GM19043 (cell line): ENCODE measurements at regions not wholly inside any gene's neighbourhood (a gene's known extent, or its start where the extent isn't known, plus 50 kb on each side); places are given as distances from the start of the nearest gene placed in this dataset.

Experiments
- ATAC-seq: cut with Tn5 transposase; IDR thresholded peaks from one replicate; pipeline ENCODE4 v1.9.1; 2021; ENCODE audit warnings: low read depth; ENCODE audit not compliant: unreplicated experiment

DNA sequence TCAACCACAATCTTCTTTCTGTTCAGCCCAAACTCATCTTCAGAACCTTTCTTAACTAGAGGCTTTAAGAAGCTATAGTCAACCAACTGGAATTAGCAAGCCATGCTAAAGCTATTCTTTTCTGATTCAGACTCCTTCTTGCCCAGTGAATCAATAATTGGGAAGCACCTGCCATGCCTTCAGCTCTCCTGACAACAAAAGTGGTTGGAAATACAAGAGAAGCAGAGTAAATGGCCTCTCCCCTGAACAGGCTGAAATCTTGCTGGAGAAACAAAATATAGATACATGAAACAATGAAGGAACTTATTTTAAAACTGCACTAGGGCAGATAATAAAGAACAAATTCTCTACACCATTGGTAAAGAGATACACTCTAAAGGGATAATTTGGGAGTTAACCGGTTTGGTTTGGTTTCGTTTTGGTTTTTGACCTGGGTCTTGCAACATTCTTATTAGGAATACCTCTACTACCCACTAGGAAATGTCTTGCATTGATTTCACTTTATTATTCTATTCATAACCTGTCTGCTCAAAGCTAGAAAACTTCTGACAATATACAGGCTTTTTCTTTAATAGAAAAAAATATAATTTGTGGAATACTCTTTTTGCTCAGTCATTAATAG, 173.6 kb upstream of the DYNLRB2 start:
- ATAC-seq, result no peak

DNA sequence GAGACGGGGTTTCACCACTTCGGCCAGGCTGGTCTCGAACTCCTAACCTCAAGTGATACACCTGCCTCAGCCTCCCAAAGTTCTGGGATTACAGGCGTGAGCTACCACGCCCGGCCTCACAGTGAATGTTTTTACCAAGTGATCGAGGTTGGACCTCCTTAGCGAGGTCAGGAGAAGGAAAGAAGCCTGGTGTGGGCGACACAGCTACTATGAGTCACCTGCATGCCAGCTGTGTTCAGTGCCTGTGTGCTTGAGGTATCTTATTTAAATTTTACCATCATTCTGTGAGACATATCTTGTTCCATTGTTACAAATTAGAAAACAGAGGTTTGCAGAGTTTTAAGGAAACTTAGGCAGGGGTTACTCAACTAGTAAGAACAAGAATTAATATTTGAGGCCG, 174.8 kb upstream of the DYNLRB2 start:
- ATAC-seq, result no peak

DNA sequence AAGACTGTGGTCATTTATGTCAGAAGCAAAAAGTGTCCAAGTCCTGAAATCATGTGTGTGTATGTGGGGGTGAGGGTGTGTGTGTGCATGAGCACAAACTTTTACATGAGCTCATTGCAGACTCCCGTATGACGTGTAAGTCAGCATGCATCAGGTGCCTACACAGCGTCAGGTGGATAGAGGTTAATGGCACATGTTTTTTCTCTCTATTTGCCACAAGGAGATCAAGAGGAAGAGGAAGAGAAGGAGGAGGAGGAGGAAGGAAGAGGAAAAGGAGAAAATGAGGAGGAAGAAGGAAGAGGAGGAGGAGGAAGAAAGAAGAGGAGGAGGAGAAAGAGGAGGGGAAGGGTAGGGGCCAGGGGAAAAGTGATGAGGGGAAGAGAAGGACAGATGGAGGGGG, 178.0 kb upstream of the DYNLRB2 start:
- ATAC-seq, result no peak

DNA sequence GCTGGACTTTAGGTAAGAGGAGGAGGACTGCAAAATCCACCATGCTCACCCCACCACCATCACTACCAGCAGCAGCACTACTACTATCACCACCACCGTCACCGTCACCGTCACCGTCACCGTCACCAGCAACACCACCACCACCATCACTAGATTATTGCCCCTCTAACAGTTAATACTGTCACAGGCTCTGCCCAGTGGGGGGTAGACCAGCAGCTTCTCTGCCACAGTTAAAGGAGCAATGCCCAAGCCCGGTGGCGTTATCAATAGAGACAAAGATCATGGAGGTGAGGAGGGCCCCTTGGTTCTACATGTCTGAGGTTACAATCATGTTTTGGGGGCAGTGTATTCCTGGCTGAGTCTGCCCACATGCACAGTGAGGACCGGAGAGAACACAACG, 184.4 kb upstream of the DYNLRB2 start:
- ATAC-seq, result no peak

DNA sequence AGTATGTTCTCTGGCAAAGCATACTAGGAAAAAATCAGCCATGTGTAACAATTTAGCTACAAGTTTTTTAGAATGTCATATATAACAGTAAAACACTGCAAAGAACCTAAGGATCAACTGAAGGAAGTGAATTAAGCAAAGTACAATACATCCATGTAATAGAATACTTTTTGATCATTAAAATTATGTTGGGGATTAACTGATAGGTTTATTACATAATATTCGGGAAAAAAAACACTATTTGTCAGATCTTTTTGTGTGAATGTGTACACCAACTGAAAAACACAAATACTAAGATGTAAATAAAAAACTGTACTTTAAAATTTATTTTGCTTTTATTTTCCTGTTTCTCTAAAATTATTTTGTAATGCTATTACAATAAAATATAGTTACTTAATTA, 185.5 kb upstream of the DYNLRB2 start:
- no peak for ATAC-seq

DNA sequence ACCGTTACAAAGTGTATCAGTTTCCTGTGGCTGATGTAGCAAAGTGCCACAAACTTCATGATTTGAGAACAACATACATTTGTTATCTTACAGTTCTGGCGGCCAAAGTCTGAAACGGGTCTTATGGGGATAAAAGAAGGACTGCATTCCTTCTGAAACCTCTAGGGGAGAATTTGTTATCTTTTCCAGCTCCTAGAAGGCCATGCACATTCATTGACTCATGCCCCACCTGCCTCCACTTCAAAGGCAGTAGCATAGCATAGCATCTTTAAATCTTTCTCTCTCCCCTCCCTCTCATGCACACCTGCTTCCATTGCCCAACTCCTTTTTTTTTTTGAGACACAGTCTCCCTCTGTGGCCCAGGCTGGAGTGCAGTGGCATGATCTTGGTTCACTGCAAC, 190.7 kb upstream of the DYNLRB2 start:
- no peak for ATAC-seq

DNA sequence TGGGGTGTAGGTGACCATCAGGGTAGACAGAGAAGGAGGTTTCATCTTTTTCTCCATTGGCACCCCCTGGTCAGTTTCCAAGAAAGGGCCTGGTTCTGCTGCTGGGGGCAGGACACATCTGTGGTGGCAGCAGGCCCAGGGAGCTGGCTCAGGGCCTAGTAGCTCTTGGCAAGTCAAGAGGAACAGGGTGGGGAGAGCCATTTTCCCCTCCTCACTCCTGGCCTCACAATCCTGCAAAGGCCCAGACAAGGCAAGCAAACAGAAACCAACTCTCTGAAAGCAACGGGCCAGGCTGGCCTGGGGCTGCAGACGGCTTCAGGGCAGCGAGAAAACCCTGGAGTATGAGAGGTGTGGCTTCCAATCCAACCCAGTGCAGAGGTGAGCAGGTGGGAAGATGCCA, 192.9 kb upstream of the DYNLRB2 start:
- ATAC-seq, result no peak

DNA sequence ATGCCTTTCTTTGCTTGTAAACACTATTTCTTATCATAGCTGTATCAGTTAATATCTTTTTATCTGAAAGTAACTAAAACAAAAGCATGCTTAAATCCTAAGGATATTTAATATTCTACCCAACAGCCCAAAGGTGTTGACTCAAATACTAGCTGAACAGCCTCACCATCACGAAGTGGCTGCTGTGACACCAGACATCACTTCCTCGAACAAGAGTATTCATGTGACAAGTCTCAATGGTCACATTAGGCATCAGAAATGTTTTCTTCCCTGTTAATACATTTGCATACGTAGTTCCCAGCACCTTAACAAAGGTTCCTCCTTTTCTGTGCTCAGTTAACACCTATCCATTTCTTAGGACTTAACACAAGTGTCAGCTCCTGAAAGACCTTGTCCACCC, 193.8 kb upstream of the DYNLRB2 start:
- no peak for ATAC-seq

DNA sequence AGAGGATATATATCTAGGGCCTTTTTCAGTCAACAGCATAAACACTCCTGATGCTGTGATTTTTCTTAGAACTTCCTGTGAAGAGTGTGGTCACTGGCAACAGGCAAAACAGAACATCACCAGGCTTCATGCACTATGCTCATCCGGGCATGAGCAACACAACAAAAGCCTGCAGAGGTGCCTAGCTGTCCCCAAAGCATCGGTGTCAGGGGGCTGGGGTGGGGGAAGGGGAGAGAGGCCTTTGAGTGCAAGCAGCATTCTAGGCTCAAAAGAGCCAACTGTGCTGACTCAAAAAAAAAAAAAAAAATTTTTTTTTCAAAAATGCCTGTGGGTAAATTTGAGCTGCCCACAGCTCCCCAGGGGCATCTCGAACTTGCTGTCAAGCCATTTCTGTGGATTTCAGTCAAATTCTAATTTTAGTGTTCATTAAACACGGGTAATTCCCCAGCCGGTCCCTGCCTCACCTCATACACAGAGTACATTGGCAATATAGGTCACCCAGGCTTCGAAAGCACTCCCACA, 194.6 kb upstream of the DYNLRB2 start:
- no peak for ATAC-seq

DNA sequence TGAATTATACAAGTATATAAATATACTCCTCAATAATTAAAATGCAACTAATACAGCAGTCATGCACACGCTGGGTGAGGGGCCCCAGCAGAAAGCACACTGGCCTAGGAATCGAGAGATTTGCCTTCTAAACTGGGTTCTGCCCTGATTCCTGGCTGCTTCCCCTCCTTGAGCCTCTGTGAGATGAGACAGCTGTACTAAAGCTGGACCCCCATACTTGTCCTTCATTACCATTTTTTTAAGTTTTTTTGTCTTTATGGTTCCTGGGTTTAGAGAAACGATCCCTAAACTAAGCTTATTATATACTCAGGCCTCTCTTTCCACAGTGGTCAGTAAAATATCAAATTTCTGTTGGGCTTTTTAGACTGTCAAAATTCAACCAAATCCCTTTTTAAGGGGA, 195.1 kb upstream of the DYNLRB2 start:
- ATAC-seq, result no peak

DNA sequence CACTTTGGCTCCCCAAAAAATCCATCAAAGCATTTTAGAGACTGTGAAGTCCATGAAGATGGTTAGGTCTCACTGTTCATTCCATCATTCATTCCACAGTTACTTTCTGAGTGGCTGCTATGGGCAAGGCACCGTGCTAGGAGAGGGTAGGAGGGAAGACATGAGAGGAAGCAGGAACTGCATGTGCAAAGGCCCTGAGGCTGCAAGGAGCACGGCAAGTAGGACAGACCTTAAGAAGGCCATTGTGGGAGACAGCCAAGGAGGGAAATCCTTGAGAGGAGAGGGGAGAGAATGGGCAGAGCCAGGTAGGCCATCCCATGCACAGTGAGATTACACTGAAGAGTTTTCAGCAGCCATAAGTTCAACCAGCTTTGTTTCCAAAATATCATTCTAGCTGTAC, 196.2 kb upstream of the DYNLRB2 start:
- ATAC-seq, result no peak

DNA sequence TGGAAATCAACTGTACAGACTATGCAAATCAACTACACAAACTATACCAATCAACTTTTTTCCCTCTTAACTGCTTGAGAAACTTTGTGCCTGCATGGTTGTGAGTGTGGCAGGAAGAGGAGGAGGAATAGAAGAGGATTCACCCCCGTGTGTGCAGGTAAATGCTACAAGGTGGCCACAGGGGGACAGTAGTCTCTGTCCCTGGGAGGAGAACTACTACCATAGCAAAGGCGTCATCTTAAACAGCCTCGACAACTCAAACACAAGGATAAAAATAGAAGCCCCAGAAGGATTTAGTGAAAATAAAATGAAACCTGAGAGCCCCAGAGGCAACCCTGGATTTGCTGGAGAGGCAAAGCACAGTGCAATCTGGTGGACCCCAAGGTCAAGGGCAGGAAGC, 199.5 kb upstream of the DYNLRB2 start:
- no peak for ATAC-seq

DNA sequence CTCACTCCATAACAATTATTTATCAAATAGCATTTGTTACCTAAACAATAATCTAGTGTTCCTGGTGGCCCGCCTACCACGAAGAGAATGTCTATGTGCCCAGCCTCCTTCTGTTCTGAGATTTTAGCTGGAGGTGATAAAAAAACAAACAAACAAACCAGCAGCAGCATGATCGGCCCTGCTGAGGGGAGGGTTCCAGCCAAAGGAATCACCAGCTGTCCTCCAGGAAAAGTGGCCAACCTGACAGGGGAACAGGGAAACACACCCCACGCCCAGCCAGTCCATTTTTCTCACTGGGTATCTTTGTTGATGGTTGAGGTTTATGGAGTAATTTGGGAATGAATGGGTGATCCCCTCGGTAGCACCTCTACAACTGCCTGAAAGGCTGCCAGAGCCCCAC, 203.0 kb upstream of the DYNLRB2 start:
- no peak for ATAC-seq

DNA sequence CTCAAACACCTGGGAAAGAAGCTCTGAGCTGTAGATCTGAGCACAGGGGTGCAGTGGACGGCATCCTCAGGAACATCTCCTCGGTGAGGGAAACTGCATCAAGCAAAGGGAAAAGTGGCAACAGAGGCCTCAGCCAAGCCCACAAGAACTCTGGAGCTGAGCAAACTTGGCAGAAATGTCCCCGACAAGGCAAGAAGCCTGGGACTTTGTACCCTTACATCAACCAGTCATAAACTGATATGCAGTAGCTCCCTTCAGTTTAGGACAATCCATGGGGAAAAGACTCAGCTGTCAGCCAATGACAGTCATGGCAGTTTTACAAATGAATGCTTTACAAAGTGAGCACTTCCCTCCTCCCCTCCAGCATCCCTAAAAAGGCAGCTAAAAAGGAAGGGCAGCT, 210.0 kb upstream of the DYNLRB2 start:
- no peak for ATAC-seq

DNA sequence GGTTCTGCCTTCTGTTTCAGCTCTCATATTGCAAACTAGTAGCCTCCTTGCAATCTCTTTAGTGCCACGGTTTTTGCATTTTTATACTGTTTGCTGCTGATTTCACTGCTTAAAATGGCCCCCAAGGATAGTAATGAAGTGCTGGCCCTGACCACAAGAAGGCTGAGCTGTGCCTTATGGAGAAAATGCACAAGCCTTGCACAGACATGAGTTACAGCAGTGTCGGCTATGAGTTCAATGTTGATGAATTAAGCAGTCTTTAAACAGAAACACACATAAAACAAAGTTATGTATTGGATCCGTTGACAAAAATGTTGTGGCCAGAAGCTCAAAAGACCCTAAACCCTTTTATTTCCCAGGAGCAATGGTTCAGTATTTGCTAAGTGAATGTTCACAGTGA, 210.6 kb upstream of the DYNLRB2 start:
- ATAC-seq, result no peak

DNA sequence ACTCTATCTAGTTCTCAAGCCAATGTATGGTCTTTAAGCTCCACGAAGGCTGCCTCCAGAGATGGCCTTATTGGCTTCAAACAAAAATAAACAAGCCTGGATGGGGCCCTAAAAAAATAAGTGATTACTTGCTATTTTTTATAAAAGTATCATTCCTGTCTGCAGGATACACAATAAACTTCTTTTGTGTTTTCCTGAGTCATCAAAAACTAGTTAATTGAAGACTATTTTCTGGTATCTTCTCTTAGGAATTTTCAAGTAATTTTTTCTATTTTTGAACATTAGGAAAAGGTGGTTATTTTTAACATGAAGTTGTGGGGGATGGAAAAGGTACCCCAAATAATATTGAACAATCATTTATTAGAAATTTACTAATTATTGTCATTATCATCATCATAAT, 213.1 kb upstream of the DYNLRB2 start:
- ATAC-seq, result no peak

DNA sequence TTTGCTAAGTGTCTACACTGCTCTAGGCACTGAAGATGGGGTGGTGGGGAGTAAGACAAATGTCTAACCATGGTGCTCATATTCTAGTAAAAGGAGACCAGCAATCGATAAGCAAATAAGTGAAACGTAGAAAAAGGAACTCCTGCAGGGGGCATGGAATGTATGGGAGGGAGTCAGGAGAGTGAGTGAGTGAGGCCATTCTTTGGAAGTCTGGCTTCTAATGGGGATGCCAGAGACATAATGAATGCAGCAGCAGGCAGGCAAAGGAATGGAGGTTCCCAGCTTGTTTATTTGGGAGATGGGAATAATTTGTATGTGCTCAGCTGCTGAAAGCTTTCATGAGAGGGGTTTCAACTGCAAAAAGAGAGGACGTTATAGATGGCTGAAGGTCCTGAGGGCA, 216.4 kb upstream of the DYNLRB2 start:
- no peak for ATAC-seq

DNA sequence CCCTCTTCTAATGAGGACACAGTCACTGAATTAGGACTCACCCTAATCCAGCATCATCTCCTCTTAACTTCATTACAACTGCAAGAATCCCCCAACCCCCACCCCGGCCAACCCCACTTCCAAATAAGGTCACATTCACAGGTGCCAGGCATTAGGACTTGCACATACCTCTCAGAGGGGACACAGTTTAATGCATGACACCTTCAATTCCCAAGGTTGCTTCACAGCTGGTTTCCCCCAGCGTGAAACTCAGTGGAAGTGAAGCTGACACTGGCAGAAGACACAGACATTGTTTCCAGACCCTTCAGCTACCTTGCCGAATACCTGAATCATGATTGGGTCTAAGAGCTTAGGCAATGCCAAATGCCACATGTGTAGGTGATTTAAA, 217.0 kb upstream of the DYNLRB2 start:
- no peak for ATAC-seq

DNA sequence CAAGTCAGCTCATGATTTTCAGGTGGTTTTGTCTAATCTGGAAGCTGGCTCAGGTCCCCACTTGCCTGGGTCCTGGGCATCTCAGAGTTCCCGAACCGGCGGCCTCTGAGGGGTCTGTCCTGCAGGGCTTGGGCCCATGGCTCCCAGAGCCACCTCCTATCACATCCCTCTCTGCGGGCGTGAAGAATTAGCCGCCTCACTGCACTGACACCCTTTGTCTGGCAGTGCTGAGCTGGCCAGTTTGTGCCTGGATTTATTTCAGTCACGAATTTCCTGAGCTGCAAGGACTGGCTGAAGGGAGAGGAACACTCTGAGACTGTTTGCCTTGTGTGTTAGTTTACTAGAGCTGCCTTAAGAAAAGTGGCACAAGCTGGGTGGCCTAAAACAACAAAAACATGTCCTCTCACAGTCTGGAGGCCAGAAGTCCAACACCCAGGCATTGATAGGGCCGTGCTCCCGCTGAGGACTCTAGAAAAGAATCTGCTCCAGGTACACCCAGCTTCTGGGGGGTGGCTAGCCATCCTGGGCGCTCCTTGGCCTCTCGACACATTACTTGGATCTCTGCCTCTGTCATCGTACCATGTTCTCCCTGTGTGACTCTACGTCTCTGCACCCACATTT, 217.5 kb upstream of the DYNLRB2 start:
- no peak for ATAC-seq

DNA sequence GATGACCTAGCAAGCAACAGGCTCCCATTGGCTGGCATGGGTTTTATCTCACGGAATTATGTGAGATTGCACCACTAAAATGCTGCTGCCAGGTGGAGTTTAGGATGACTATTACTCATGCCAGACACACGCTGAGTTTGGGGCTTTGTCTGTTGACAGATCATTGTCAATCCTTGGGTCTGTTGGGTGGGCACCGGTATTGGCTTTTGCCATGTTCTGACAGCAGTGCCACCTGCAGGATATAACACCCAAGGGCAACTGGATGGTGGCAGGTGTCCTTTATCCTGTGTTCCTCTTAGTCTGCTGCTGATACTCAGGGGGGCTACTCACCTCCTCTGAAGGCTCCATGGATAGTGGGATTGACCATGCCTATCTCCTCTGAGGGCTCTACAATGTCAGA, 221.6 kb upstream of the DYNLRB2 start:
- ATAC-seq, result no peak

DNA sequence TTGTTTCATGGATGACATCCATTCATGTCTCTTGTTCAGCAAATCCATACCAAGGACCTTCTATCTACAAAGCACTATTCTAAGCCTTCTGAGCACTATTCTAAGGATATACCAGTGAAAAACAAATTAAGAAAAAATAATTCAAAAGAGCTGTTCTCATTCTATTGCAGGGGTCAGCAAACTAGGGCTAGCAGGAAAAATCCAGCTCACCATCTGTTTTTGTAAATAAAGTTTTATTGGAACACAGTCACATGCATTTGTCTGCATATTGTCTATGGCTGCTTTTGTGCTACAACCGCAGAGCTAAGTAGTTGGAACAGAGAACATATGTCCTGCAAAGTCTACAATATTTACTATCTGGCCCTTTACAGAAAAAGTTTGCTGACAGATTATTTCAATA, 222.7 kb upstream of the DYNLRB2 start:
- no peak for ATAC-seq

DNA sequence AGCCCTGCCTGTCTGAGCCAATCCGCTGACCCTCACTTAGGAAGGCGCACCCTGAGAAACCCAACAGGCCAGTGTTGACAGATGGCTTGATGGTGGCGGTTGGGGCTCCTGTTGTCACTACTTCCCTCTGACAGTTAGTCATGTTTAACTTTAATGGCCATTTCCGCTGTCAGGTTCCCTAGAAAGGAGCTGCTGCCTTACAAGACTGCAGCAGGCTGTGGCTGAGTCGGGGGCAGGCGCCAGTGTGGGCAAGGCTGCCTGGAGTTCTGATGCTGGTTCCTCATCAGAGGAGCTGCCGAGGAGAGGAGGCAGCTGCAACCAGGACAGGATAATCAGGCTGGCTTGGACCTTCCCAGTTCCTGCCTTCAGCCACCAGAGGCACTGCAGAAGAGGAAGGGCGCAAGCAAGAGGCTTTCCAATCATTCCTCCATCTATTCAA, 223.2 kb upstream of the DYNLRB2 start:
- ATAC-seq, result no peak

DNA sequence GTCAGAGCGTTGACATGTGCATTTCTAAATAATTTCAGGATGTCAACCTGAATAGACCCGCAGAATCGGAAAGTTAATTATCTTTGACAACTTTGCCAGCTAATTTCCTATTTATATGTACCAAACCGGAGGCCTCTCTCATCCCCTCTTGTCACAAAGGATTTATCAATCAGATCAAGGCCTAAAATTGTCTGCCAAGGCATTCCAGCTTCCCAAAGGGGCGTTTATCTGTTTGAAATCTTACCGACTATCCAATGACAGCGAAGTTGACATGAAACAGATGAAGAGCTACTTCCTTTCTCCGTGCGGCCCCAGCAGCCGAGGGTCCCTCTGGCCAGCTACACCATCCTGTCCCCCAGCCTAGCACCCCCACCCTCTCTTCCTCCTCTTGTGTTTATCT, 223.7 kb upstream of the DYNLRB2 start:
- no peak for ATAC-seq
